ENCODE measurements at regions not wholly inside any gene's neighbourhood (a gene's known extent, or its start where the extent isn't known, plus 50 kb on each side); places are given as distances from the start of the nearest gene placed in this dataset.
"Not testable (repeated sequence)": the region's sequence is repeated elsewhere in the genome, so short reads cannot be mapped to it uniquely, and the experiment has no call there.

DNA sequence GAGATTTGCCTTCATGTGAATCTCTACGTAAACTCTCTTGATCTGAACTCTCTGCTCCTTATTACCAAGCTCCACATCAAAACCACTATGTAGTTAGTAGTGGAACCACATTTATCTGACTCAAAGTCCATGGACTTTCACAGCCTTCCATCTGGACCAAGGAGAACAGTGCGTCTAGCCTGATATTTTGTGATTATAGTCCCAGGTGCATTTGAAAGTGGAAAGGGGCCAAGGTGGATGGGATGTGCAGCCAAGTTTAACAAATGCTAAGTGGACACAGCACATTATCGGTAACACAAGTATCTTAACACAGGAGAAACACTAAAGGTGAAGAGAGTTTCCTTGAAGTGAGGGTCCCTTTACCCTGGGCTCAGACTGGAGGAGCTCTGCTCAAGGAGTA lies 281.2 kb upstream of the SGK1 start:
- DNase-seq, result no peak

DNA sequence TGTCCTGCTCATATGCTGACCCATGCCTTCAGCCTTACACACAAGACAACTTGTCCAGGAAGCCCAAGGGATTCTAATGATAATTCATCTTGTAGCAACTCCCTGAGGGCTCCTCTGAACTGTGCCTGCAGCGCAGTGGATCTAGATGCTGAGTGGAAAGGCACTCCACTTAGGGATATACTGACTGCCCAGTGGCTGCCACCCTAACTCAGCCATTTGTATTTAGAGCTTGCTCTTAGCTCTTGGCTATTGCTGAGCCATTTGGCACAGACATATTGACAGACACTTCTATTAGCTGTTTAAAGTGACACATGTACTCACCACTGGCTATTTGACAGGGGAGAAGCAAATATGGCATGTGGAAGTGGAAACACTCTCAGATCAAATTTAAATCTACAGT lies 278.3 kb upstream of the SGK1 start:
- DNase-seq, result no peak

DNA sequence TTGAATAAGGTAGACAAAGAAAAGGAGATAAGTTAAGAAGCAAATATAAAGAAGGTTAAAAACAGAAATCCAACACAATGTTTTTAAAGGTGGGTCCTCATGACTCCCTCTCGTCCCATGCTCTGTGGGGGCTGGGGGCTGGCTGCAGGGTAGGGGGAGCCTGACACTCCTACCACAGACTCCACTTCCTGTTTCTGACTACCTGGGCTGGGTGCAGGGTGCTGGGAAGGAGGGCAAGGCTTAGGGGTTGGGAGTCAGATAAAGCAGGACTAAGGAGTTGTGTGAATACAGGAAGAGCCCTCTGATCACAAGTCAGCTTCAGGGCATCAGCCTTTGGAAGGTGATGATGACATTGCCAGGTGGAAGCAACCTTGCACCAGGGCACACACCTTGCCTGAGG lies 277.0 kb upstream of the SGK1 start:
- DNase-seq, result no peak

DNA sequence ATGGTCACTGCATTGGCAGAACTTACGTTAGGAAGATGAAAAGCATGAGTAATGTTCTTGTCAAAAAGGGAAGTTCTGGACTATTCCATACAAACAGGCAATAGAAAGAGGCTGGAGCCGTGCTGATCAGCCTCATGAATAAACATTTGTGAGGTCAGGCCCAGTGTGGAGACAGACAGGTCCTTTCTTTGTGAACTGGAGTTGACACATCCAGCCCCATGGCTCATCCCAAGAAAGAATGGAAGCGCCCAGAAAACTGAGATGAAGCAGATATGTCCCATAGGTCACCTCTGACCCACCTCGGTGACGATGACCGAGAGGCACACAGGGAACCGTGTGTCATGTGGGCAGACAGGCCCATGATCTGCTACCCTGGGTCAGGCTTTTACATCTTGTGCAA lies 276.0 kb upstream of the SGK1 start:
- DNase-seq, result no peak

DNA sequence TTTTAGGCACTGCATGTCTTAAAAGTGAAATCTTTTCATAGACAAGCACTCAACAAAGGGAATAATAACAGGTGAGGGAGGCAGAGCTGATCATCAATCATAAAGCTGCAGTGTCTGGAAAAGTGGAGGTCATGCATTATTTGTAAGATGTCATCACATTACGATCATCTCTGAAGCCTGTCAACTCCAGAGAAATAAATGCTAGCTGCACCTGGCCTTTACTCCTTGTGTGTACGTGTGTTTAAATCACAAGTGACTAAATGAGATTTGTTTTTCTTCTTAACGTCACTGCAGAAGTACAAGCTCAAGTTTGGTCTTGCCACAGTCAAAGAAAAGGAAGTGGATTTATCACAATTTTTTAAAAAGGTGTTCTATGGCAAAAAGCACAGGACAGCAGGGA lies 275.5 kb upstream of the SGK1 start:
- DNase-seq, result no peak

DNA sequence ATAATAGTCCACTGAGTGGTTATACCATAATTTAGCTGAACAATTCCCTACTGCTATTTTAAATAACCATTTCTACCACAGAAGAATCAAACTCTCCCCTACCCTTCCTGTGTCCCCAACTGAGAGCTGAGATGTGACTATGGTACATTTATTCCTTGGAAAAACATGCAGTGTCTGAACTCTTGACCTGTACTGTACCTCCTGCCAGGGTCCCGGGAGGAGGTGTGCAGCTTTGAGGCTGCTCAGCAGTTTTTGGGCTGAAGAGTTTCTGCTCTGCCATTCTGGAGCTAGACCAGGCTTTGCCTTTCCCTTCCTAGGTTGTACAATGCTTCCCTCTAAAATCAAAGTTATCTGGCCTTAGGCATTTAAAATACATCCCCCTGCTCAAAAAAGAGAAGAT lies 275.1 kb upstream of the SGK1 start:
- no peak for DNase-seq

DNA sequence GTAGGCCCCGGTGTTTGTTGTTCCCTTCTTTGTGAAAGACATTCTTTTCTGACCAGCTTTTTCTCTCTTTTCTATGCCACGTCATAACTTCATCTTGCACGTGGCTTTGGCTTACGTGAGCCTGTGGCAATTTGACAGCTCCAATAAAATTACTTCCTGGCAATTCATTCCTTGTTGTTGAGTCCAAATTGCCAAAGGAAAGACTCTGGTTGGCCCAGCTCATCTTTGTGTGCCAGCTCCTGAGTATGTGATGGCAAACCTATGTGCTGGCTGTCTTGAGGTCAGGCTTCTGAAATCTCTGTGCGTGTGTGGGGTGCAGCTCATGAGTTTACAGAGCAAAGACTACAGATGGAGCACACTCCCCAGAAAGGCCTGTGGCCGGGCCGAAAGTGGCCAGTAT lies 272.5 kb upstream of the SGK1 start:
- no peak for DNase-seq

DNA sequence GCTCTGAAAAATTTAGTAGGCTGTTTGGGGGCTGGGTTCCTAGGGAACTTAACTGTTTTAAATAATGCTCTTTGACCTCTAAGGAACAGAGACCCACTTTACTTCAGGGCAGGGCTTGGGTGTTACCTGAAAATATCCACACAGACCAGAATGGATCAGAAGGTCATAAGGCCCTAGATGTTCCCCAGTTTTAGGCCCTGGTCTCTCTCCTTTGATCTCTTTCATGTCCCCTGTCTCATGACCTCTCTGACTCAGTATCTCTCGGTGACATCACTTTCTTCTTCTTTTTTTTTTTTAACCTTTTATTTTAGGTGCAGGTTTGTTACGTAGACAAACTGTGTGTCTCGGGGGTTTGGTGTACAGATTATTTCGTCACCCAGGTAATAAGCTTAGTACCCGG lies 272.1 kb upstream of the SGK1 start:
- no peak for DNase-seq

DNA sequence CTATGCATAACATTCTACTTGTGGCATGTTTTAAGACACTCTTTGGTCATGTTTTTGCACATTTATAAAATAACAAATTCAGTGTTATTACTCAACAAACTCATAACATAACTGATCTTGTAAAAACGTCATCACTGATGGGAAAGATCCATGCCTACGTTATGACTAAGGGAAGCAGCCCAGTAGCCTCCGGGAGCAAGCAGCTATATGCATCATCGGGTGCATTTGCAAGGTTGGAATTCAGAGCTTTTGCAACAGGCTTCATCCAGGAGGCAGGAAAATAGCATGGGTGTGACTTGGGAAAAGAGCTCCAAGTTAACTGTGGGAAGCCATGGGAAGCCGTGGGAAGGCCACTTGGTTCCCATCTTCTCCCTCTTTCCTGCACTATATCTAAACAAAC lies 271.6 kb upstream of the SGK1 start:
- DNase-seq, result no peak

DNA sequence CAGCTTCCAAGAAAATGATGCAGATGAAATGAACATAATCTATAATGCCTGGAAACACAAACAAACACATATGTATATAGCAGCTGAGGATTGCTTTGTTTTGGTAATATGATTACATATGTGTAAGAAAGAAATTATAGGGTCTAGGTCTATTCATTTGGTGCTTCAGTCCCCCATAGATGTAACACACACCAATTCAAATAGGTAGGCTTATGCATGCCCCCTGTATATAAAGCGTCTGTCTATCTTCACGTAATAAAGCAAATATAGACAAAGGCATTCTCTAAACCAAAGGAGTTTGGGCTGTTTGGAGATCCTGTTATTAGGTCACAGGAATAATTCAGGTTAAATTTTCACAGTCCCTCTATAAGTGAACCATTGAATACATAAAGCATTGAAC lies 270.4 kb upstream of the SGK1 start:
- no peak for DNase-seq

DNA sequence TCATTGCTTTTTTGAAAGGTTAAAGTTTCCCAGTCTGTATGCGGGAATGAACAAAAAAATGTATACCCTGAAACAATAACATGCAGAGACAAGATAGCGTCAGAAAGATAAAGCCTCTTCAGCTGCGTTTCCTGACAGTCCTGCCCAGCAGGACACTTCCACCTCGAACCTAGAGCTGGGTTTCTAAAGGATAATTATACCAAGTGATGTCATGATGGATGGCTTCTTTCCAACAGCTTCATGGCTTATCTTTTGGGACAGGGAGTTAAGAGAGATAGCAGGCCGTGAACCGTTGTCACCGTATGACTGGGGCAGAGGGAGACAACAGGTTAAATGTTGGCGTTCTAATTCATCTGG lies 267.6 kb upstream of the SGK1 start:
- no peak for DNase-seq

DNA sequence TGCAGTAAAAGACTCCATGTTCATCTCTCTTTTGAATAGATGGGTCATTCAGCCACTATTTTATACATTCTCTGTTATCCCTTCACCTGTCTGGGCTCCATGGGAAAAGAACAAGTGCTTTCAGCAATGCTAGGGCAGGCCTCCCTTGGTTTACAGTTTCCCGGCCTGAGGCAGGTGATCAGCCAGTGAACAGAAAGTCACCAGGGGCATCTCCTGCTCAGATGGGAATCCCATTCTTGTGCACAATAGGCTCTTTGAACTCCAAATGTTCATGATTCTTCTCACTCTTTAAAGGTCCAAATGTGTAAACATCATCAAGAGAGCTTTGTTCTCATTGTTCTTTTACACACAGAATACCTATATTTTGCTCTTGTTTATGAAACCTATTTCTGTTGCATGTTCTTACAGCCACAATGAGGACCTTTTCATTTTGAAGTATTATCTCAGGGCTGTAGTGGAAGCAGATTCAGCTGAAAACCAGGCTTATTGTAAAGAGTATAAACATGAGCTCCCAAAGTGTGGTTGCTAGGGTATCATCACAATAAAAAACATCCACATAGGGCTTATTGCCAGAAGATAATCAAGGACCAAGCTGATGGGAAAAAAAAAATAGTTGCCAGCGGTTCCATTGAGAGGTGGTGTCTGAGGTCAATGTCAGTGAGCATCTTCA lies 267.1 kb upstream of the SGK1 start:
- no peak for DNase-seq

DNA sequence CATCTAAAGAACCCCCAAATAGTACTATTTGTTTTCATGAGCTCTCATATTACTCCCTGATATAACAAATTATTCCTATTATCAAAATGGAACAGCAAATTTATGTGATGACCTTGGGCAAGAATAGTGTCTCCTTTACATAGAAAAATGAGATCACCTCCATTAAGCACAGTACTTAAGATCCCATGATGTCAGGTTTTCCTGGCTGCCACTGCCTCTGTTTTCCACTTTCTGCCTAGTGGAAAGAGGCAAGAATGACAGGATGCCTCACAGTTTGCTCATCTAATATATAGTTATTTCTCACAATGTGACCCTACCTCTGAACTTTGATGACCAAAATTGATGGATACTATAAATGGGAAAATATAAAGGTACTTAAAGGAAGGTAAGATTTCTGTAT lies 260.1 kb upstream of the SGK1 start:
- no peak for DNase-seq

DNA sequence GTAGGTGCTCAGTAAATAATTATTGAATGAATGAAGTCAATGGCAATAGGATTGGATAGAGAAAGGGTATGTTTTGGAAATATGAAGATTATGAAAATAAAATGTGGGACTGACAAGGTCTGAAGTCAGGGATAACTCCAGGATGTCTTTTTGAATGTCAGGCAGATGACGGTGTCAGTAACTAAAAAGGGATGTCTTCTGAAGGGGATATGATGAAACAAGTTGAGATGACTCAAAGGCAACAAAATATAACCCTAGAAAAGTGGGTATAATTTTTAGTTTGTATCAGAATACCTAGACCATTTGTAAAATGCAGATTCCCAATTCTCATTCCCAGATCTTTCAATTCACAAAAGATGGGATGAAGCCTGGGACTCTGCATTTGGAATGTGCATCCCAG lies 257.3 kb upstream of the SGK1 start:
- DNase-seq, result no peak

DNA sequence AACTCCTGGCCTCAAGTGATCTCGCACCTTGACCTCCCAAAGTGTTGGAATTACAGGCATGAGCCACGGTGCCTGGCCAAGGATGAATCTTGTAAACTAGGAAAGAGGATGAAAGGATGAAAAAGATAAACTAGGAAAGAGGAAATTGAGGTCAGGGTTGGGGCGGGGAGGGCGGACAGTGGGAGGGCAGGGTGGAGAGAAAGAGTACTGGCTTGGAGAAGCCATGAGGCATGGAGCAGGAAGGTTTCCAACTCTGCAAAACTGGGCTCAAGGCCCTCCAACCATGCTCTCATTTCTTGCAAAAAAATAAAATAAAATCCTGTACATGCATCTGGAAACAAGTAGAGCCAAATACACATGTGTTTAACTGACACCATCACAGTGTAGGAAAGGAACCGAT lies 256.6 kb upstream of the SGK1 start:
- DNase-seq, result no peak

DNA sequence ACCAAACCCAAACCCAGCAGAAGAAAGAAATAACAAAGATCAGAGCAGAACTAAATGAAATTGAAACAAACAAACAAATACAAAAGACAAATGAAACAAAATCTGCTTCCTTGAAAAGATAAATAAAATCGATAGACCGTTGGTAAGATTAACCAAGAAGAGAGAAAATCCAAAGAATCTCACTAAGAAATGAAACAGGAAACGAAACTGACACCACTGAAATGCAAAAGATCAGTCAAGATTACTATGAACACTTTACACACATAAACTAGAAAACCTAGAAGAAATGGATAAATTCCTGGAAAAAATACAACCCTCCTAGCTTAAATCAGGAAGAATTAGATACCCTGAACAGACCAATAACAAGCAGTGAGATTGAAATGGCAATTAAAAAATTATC lies 252.1 kb upstream of the SGK1 start:
- not testable (repeated sequence) for DNase-seq

DNA sequence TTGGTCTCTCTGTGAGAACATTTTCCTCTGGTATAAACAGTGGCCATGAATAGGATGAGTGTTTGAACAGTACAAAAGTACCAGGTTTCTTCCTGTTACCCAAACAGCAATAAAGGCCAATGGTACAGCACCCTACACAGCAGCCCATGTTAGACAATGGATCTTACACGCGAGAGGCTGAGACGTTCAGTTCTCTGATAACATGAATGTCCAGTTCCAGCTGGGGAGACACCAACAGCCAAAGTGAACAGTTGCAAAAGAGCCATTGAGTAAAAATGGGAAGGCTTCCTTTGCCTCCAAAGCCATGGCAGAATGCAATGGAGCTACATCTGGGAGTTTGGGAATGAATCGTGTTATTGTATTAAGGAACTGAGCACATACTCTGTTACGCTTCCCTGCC lies 246.8 kb upstream of the SGK1 start:
- DNase-seq, result no peak

DNA sequence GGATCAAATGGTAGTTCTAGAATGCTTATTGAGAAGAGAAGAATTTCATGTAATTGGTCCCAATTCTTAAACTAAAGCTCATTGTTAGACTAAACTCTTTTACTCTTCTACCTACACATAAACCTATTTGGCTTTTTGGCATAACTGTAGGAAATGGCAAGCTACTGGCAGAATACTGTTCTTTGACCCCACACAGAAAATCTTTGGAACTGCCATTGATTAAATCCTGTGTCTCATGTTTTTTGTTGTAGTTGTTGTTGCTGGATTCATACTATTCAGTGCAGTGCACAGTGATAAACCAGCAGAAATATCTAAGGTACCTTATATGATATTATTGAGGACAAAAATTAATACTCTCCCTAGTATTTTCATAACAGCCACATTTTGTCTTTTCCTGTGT lies 242.1 kb upstream of the SGK1 start:
- DNase-seq, result no peak

DNA sequence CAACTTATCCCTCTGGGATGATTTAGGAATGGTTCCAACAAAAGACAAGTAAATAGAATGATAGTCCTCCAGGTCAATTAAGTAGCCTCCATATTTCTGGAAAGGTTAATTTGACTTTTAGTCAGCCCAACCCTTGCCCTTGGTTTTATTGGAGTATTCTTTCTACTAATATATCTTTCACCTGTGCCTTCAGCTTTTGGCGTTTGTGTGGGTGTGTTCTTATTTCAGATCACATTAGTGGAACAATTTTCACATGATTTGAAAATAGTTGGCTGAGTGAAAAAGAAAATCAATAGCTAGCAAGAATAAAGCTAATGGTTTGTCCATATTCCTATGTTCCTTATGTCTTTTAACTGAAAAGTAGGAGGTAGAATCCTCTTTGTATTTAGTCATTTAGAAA lies 239.6 kb upstream of the SGK1 start:
- no peak for DNase-seq

DNA sequence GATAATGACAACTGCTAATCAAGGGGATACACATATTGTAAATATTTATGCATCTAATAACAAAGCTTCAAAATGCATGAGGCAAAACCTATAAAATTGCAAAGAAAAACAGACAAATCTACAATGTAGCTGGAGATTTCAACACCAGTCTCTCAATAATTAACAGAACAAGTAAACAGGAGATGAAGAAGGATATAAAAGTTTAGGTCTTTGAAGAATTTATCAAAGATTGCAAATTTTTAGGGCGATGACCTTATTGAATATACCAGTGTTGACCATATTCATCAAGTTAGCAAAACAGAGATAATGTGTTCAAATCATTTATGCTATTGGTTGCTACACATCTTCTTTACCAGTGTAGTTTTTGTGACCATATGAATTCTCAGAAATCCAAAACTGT lies 237.8 kb upstream of the SGK1 start:
- no peak for DNase-seq

DNA sequence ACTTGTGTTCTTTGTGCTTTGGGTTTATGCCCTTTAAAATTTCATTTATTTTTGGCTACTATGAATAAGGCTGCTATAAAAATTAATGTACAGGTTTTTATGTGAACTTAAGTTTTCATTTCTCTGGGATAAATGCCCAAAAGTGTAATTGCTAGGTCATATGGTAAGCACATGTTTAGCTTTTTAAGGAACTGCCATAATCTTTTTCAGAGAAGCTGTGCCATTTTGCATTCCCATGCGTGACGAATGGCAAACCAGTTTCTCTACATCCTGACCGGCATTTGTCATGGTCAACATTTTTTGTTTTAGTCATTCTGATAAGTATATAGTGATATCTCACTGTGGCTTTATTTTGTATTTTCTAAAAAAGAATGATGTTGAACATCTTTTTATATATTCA lies 236.0 kb upstream of the SGK1 start:
- no peak for DNase-seq

DNA sequence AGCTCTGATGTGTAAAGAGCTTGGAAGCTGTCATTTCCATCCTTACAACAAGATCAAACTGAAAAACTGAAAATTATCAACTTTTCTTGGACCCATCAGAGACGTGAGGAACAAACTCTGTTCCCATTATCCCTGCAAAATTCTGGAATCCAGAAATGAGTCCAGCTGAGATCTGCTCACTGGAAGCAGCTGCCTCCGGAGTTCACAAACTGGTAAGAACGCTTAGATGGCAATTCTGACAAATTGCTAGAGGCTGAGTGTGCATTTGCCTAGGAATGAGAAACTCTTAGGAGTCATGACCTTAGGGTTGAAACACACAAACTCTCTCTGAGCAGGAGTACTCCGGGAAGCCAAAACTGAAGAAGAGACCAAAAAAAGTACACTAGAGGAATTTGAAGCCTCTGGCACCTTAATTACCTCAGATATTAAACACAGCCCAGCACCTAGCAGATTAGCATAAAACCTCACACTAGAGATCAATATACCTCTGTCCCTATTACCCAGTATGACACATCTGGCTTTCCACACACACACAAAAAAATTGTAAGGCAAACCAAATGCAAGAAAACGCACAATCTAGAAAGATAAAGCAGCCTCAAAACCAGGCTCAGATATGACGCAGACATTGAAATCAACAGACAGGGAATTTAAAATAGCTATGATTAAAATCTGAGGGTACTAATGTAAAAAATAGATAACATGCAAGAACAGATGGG lies 233.5 kb upstream of the SGK1 start:
- DNase-seq, result no peak

DNA sequence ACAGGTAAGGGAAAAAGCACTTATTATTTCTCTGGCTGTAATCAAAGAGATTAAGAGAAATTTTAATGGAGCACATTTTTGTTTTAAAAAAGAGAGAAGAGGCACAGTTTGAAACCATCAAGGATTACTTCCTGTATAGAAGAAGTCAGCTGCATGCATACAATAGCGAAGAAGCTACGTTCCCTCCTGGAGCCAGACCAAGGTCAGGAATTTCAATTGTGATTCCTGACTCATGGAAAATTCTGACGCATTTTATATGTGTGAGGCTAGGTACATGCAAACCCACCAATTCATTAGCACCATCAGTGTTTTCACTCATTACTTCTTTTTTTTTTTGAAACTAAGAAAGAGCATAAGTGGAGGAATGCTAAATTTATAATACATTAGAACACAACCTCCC lies 232.7 kb upstream of the SGK1 start:
- DNase-seq, result no peak

DNA sequence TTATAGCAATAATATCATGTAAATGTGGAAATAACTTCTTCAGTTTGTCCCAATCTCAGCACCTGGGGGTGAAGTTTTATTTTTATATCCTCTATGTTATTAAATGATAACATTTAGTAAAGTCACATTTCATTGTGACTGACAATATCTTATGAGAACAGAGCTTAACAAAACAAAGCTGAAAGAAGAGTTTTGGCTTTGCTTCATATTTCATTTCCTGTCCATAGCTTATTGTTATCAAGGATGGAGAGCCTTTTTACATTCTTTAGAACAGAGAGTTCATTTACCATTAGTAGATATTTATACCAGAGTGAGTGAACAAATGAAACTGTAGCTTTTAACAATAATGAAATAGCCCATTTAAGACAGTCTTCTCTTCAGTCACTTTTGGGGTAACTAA lies 231.9 kb upstream of the SGK1 start:
- DNase-seq, result no peak

DNA sequence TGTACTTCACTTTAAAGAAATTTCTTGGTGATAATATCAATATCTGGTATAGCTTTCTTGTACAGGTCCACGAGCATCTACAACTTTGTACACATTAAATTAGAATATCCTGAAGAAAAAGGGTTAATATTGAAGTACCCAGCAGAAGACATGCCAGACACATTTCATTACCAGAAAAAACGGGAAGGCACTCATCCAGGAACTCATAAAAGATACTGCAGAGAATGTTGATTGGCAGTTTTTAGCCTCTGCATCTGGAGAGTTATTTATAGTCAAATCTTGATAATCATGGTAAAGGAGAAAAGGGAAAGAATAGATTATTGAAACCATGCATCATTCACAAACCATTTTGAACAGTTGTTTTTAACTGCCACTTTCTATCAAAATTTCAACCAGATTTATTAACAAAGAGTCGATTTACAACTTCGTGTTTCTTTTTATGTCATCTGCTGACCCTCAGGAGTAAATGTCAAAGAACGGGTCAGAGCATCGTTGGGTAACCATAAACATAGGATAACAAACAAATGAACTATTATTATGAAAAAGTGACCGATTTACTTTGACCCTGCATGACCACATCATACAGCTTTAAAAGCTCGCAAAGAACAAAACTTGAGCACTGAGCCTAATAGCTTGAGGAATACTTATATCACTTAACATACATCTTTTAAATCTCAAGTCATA lies 229.2 kb upstream of the SGK1 start:
- DNase-seq, result no peak
